ENCODE measurements at regions not wholly inside any gene's neighbourhood (a gene's known extent, or its start where the extent isn't known, plus 50 kb on each side); places are given as distances from the start of the nearest gene placed in this dataset.

DNA sequence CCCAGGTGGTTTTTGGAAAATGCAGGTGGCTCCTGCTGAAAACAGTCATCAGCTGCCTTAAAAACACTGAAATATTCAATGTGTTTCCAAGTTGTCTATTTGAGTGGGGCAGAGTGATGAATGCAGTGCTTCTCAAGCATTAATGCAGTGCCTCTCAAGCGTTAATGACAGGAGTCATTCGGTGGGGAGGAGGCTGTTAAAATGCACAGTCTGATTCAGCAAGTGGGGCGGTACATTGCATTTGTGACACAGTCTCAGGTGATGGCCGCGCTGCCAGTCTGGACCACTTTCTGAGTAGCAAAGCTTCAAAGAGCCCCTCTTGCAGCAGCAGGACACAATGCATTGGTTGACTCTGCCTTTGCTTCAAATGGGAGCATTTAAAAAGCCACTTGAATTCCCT is 231.4 kb upstream of the RGPD4 start:
- Histone ChIP-seq H3K4me2 (ENCODE audit: low read length) (no peak overlapping the region), H3K9me2 (ENCODE audit: insufficient read depth, low read length) (no peaks in the 10 kb centered on the region), H3K4me3 (ENCODE audit: low read length) (no peak overlapping the region), H3K9me3 (ENCODE audit: low read length) (no peaks in the 10 kb centered on the region), H3F3A (ENCODE audit: insufficient read depth, low read length, poor library complexity, severe bottlenecking) (no peaks in the 10 kb centered on the region), H2AFZ (ENCODE audit: low read depth, low read length) (no peak overlapping the region), H3K27ac (ENCODE audit: low read length) (no peak overlapping the region), H4K20me1 (ENCODE audit: insufficient read depth) (no peaks in the 10 kb centered on the region), H3K9ac (ENCODE audit: low read length) (no peak overlapping the region), H3K27me3 (ENCODE audit: insufficient read depth, low read depth, low read length) (no peaks in the 10 kb centered on the region), H3K79me2 (replicated peaks; ENCODE audit: insufficient read depth, low read length) (no peaks in the 10 kb centered on the region), H3K36me3 (ENCODE audit: insufficient read depth, low read length) (no peaks in the 10 kb centered on the region)
- TF ChIP-seq, protein P1, sequence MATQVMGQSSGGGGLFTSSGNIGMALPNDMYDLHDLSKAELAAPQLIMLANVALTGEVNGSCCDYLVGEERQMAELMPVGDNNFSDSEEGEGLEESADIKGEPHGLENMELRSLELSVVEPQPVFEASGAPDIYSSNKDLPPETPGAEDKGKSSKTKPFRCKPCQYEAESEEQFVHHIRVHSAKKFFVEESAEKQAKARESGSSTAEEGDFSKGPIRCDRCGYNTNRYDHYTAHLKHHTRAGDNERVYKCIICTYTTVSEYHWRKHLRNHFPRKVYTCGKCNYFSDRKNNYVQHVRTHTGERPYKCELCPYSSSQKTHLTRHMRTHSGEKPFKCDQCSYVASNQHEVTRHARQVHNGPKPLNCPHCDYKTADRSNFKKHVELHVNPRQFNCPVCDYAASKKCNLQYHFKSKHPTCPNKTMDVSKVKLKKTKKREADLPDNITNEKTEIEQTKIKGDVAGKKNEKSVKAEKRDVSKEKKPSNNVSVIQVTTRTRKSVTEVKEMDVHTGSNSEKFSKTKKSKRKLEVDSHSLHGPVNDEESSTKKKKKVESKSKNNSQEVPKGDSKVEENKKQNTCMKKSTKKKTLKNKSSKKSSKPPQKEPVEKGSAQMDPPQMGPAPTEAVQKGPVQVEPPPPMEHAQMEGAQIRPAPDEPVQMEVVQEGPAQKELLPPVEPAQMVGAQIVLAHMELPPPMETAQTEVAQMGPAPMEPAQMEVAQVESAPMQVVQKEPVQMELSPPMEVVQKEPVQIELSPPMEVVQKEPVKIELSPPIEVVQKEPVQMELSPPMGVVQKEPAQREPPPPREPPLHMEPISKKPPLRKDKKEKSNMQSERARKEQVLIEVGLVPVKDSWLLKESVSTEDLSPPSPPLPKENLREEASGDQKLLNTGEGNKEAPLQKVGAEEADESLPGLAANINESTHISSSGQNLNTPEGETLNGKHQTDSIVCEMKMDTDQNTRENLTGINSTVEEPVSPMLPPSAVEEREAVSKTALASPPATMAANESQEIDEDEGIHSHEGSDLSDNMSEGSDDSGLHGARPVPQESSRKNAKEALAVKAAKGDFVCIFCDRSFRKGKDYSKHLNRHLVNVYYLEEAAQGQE (IDR thresholded peaks at IDR 0.05; ENCODE audit: borderline replicate concordance): no peak
- TF ChIP-seq MXI1 (conservative IDR thresholded peaks at IDR 0.05; ENCODE audit: poor library complexity, severe bottlenecking): no peak
- peak; percentile 8 for TF ChIP-seq POLR2AphosphoS5 (IDR thresholded peaks at IDR 0.05)
- TF ChIP-seq SMC3 (conservative IDR thresholded peaks at IDR 0.05; ENCODE audit: poor library complexity): no peak
- TF ChIP-seq, protein P2, sequence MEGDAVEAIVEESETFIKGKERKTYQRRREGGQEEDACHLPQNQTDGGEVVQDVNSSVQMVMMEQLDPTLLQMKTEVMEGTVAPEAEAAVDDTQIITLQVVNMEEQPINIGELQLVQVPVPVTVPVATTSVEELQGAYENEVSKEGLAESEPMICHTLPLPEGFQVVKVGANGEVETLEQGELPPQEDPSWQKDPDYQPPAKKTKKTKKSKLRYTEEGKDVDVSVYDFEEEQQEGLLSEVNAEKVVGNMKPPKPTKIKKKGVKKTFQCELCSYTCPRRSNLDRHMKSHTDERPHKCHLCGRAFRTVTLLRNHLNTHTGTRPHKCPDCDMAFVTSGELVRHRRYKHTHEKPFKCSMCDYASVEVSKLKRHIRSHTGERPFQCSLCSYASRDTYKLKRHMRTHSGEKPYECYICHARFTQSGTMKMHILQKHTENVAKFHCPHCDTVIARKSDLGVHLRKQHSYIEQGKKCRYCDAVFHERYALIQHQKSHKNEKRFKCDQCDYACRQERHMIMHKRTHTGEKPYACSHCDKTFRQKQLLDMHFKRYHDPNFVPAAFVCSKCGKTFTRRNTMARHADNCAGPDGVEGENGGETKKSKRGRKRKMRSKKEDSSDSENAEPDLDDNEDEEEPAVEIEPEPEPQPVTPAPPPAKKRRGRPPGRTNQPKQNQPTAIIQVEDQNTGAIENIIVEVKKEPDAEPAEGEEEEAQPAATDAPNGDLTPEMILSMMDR (IDR thresholded peaks at IDR 0.05; ENCODE audit: poor library complexity, severe bottlenecking): no peak
- TF ChIP-seq EP300 (conservative IDR thresholded peaks at IDR 0.05; ENCODE audit: poor library complexity, severe bottlenecking): no peak
- TF ChIP-seq TAF1 (IDR thresholded peaks at IDR 0.05; ENCODE audit: low read depth): no peak

DNA sequence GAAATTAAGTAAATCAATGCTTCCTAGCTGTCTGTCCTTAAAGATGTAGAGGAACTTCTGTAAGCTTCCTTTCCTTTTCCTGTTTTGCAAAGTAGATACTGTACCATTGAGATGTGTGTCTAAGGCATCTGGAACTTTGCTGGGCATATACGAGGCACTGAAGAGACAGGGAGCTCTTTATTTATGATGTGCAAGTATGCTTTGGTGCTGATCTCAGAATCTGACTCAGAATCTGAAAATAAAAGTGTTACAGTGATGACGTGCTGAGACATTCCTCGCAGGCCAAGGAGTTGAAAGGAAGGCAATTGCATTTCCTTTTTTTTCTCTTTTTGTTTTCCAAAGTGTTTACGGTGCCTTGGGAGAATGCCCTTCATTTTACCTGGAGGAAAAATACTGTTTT is 230.9 kb upstream of the RGPD4 start:
- no peak overlapping the region for H3K9ac ChIP-seq (ENCODE audit: low read length)
- TF ChIP-seq, protein P1 (IDR thresholded peaks at IDR 0.05; ENCODE audit: borderline replicate concordance): no peak
- TF ChIP-seq, protein P2 (IDR thresholded peaks at IDR 0.05; ENCODE audit: poor library complexity, severe bottlenecking): no peak
- TF ChIP-seq MXI1 (conservative IDR thresholded peaks at IDR 0.05; ENCODE audit: poor library complexity, severe bottlenecking): no peak
- TF ChIP-seq RAD21 (conservative IDR thresholded peaks at IDR 0.05): no peak
- no peak for TF ChIP-seq EP300 (conservative IDR thresholded peaks at IDR 0.05; ENCODE audit: poor library complexity, severe bottlenecking)
- no peak for TF ChIP-seq EZH2 (IDR thresholded peaks at IDR 0.05; ENCODE audit: borderline replicate concordance, insufficient read depth, low read length, poor library complexity, severe bottlenecking)
- no peak for TF ChIP-seq POLR2AphosphoS5 (IDR thresholded peaks at IDR 0.05)
- no peak for TF ChIP-seq TAF1 (IDR thresholded peaks at IDR 0.05; ENCODE audit: low read depth)
- no peak for TF ChIP-seq SMC3 (conservative IDR thresholded peaks at IDR 0.05; ENCODE audit: poor library complexity)
- H3K36me3 ChIP-seq (ENCODE audit: insufficient read depth, low read length): no peaks in the 10 kb centered on the region
- H3F3A ChIP-seq (ENCODE audit: insufficient read depth, low read length, poor library complexity, severe bottlenecking): no peaks in the 10 kb centered on the region
- no peak overlapping the region for H3K27ac ChIP-seq (ENCODE audit: low read length)
- H3K4me3 ChIP-seq (ENCODE audit: low read length): no peak overlapping the region
- no peaks in the 10 kb centered on the region for H3K9me2 ChIP-seq (ENCODE audit: insufficient read depth, low read length)
- no peaks in the 10 kb centered on the region for H4K20me1 ChIP-seq (ENCODE audit: insufficient read depth)
- H3K4me2 ChIP-seq (ENCODE audit: low read length): no peak overlapping the region
- H3K79me2 ChIP-seq (replicated peaks; ENCODE audit: insufficient read depth, low read length): no peaks in the 10 kb centered on the region
- H3K27me3 ChIP-seq (ENCODE audit: insufficient read depth, low read depth, low read length): no peaks in the 10 kb centered on the region
- H3K9me3 ChIP-seq (ENCODE audit: low read length): no peaks in the 10 kb centered on the region
- no peak overlapping the region for H2AFZ ChIP-seq (ENCODE audit: low read depth, low read length)
